Activated naive CD8-positive, alpha-beta T cell (primary cell): ENCODE measurements at regions not wholly inside any gene's neighbourhood (a gene's known extent, or its start where the extent isn't known, plus 50 kb on each side); places are given as distances from the start of the nearest gene placed in this dataset.
"Not testable (repeated sequence)": the region's sequence is repeated elsewhere in the genome, so short reads cannot be mapped to it uniquely, and the experiment has no call there.

Experiments used
- H3K27ac Mint-ChIP-seq: one replicate; pipeline ENCODE4 v1.8.0; 2021; ENCODE audit warnings: mixed read lengths
- H3K27me3 Mint-ChIP-seq: one replicate; pipeline ENCODE4 v1.8.0; 2021; ENCODE audit warnings: mixed read lengths
- H3K36me3 Mint-ChIP-seq: one replicate; pipeline ENCODE4 v1.8.0; 2021; ENCODE audit warnings: mixed read lengths
- H3K4me1 Mint-ChIP-seq: one replicate; pipeline ENCODE4 v1.8.0; 2021; ENCODE audit warnings: low read depth, mixed read lengths
- H3K4me3 Mint-ChIP-seq: one replicate; pipeline ENCODE4 v1.8.0; 2021; ENCODE audit warnings: mild to moderate bottlenecking, mixed read lengths
- H3K9me3 Mint-ChIP-seq: one replicate; pipeline ENCODE4 v1.8.0; 2021; ENCODE audit warnings: low read depth, mixed read lengths

DNA sequence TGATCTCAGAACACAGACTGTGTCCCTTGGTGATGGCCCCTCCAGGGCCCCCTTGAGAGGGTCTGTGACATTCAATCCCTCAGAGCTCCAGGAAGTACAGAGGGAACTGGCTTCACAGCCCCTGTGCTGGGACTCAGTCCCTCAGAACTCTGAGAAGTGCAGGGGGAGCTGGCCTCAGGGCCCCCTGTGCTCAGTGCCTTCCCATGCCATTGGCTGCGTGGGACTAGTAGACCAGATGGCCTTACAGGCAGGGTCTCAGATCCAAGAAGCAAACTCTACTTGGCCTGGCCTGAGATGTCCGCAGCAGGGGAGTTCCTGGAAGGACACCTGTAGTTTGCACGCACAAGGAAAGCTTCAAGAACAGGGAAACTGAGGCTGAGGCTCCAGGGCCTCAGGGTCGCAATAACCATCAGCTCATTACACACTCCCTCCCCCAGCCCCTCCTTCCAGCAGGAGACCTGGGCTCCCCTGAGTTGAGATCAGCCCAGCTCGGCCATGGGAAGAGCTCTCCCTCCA, 138.4 kb downstream of the BRD1 start:
- Mint-ChIP-seq H3K27ac (no peak overlapping the region), H3K4me3 (no peak overlapping the region), H3K4me1 (peaks cover 9% of the 10 kb centered on the region), H3K27me3 (no peaks in the 10 kb centered on the region), H3K9me3 (no peaks in the 10 kb centered on the region), H3K36me3 (no peaks in the 10 kb centered on the region)

DNA sequence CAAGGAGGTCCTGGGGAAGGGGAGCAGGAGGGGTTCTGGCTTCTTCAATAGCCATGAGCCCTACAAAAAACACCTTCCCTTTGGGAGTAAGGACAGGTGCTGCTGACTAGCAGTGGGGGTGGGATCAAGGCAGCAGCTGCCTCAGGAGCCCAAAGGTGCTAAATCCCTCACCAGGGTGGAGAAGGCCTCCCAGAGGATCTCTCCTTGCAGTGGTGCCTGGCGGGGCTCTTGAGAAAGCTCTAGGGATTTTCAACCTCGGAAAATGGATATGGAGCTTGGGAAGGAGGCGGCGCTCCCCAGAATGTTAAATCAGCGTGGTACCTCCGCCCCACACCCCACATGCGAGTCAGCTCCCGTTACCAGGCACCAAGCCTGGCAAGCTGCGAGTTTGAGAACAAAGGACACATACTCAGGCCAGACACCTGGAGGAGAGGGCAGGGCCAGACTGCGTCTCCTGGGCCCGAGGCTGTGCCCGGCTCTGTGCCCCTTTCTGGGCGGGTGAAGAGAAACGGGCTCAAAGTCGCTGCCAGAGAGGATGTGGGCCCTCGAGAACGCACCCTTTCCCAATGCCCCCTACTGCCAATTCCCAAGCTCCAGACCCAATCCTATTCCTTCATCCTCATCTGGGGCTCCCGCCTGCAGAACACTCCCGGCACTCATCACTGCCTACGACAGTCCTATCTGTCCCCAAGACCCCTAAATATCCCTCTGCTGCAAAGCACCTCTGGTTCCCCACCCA, 139.0 kb downstream of the BRD1 start:
- Mint-ChIP-seq H3K36me3 (no peaks in the 10 kb centered on the region), H3K4me3 (no peak overlapping the region), H3K9me3 (no peaks in the 10 kb centered on the region), H3K4me1 (peaks cover 9% of the 10 kb centered on the region), H3K27me3 (no peaks in the 10 kb centered on the region), H3K27ac (no peak overlapping the region)

DNA sequence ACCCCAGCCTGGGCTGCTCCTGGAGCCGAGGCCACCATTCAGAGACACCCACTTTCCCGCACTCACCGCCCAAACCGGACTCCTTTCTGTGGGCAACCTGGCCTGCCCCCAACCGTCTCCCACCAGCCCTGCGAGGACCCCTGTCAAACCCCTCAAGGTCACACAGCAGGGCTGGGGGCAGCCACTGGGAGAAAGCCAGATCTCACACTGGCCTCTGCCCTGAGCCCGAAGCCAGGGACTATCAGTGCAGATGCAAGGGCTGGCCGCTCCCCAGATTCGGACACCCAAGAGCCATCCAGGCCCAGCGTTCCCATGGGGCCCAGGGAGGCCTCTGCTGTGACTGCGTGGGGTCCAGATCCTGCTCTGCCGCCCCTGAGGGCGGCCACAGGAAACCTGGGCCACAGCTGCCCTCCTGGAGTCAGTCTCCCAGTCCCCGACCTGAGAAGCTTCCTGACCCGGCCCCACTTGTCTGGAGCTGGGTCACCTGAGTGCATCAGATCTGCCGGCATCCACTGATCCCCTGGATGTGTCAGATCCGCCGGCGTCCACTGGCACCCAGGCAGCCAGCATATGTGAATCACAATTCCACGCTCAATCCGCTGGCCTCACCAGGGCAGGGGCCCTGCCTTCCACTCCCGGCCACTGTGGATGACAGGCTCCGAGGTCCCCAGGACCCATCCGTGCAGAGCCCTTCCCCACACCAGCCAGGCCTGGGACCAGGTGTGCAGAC, 139.7 kb downstream of the BRD1 start:
- Mint-ChIP-seq H3K4me1 (peaks cover 5% of the 10 kb centered on the region), H3K36me3 (no peaks in the 10 kb centered on the region), H3K9me3 (no peaks in the 10 kb centered on the region), H3K4me3 (no peak overlapping the region), H3K27me3 (no peaks in the 10 kb centered on the region), H3K27ac (no peak overlapping the region)

DNA sequence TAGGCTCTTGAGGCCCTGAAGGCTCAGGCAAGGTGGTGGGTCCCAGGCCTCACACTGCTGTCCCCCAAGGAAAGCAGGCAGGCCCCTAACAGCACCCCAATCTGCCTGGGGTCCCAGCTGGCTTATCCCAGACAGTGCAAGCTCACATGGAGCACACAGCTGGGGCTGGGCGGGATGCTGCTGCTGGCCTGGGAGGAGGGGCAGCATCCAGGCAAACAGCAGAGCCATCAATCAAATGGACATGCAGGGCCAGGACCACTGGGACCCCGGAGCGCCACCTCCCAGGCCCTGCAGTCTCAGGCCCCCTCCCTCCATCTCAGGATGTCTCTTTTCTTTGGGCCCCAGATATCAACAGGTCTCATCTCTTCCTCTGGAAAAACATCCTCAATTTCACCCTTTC, 140.3 kb downstream of the BRD1 start:
- peaks cover 4% of the 10 kb centered on the region for H3K4me1 Mint-ChIP-seq
- H3K9me3 Mint-ChIP-seq, result no peaks in the 10 kb centered on the region
- no peak overlapping the region for H3K27ac Mint-ChIP-seq
- no peaks in the 10 kb centered on the region for H3K36me3 Mint-ChIP-seq
- no peaks in the 10 kb centered on the region for H3K27me3 Mint-ChIP-seq
- H3K4me3 Mint-ChIP-seq, result no peak overlapping the region

DNA sequence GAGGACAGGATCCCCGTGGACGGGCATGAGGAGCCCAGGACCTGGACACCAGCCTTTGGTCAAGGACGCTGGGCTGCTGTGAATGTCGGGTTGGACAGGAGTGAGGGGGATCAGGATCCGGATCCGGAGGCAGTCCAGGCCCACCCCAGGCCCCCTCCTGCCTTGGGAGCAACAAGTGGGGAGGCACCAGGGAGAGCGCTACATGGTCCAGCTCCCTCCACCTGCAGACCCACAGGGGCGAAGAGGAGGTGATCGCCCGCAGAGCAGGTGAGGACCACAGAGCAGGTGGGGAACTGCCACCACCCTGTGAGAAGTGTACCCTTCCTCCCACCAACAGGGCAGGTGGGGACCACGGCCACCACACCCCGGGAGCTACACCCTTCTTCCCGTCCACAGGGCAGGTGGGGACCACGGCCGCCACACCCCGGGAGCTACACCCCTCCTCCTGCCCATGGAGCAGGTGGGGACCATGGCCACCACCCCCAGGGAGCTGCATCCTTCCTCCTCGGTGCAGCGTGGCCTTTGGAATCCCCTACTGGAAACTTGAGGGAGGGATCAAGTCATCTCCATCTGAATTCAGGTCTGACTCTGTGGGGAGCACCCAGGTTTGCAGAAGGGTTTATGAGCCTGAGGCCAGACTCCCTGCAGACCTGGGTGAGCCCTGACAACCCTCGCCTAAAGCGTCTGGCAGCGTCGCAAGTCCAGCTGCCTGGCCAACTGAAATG, 141.0 kb downstream of the BRD1 start:
- Mint-ChIP-seq H3K27ac (no peak overlapping the region), H3K36me3 (no peaks in the 10 kb centered on the region), H3K9me3 (no peaks in the 10 kb centered on the region), H3K4me1 (peaks cover 2% of the 10 kb centered on the region), H3K4me3 (no peak overlapping the region), H3K27me3 (no peaks in the 10 kb centered on the region)

DNA sequence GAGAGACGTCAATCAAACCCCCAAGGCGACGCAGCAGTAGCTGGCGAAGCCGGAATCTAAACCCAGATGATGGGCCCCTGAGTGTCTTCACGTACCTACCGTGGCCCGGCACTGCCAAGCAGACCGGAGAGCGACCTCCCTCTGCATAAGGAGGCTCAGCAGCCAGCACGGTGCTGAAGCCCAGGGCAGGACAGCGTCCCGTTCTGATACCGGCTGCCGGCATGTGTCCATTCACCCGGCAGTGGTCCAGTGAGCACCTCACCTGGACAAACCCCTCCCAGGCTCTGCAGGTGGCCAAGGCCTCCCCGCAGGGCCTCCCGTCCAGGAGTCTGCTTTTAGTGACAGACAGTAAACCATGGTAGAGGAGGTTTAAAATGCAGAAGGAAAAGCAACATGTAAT, 142.0 kb downstream of the BRD1 start:
- Mint-ChIP-seq H3K4me3 (no peak overlapping the region), H3K4me1 (no peaks in the 10 kb centered on the region), H3K36me3 (no peaks in the 10 kb centered on the region), H3K27ac (no peak overlapping the region), H3K27me3 (no peaks in the 10 kb centered on the region), H3K9me3 (no peaks in the 10 kb centered on the region)

DNA sequence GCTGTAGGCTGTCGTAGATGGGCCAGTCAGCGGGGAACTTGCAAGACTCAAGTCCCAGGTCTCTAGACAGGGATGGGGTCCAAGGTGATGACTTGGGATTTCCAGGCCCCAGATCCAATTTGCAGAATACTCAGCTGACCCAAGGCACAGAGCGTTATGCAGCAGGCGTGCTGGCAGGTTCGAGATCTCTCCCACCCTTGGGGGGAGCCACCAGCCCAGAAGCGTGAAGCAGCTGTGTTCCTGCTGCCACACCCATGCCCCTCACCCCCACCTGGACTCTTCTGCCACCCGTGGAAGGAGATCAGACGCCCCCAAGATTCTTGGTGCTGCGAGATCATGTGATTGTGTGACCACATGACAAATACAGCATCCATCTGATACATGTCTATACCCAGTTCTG, 142.6 kb downstream of the BRD1 start:
- H3K27me3 Mint-ChIP-seq, result no peaks in the 10 kb centered on the region
- H3K4me3 Mint-ChIP-seq, result no peak overlapping the region
- H3K9me3 Mint-ChIP-seq, result no peaks in the 10 kb centered on the region
- H3K36me3 Mint-ChIP-seq, result no peaks in the 10 kb centered on the region
- no peaks in the 10 kb centered on the region for H3K4me1 Mint-ChIP-seq
- H3K27ac Mint-ChIP-seq, result no peak overlapping the region

DNA sequence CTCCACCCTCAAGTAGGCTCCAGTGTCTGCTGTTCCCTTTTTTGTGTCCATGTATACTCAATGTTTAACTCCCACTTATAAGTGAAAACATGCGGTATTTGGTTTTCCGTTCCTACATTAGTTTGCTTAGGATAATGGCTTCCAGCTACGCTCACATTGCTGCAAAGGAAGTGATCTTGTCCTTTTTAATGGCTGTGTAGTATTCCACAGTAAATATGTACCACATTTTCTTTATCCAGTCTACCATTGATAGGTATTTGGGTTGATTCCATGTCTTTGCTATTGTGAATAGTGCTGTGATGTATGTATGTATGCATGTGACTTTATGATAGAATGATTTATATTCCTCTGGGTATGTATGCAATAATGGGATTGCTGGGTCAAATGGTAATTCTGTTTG, 144.6 kb downstream of the BRD1 start:
- no peaks in the 10 kb centered on the region for H3K36me3 Mint-ChIP-seq
- no peaks in the 10 kb centered on the region for H3K9me3 Mint-ChIP-seq
- H3K4me3 Mint-ChIP-seq, result no peak overlapping the region
- no peaks in the 10 kb centered on the region for H3K27me3 Mint-ChIP-seq
- H3K27ac Mint-ChIP-seq, result no peak overlapping the region
- H3K4me1 Mint-ChIP-seq, result peaks cover 11% of the 10 kb centered on the region

DNA sequence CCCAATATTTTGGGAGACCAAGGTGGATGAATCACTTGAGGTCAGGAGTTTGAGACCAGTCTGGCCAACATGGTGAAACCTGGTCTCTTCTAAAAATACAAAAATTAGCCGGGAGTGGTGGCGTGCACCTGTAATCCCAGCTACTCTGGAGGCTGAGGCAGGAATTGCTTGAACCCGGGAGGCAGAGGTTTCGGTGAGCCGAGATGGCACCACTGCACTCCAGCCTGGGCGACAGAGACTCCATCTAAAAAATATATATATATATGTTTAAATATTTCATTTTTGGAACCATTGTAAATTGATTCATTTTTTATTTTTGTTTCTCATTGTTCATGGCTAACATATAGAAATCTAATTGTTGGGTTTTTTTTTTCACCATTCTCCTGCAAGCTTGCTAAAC, 146.9 kb downstream of the BRD1 start:
- H3K27me3 Mint-ChIP-seq, H3K4me3 Mint-ChIP-seq, H3K27ac Mint-ChIP-seq, H3K9me3 Mint-ChIP-seq, H3K36me3 Mint-ChIP-seq: not testable (repeated sequence)
- H3K4me1 Mint-ChIP-seq, result peaks cover 11% of the 10 kb centered on the region

DNA sequence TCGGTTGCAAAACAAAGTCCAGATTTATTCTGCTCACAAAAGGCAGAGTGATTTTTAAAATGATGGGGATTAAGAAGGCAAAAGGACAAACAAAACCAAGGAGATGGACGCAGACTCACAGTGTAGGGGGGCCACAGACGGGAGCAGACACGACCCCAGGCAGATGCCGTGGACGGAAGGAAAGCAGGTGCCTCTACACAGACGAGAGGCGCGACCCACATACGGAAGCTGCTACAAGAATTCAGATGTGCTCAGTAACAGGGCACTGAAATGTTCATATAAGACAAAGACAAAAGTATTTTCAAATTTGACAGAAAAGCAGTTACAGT, 148.9 kb downstream of the BRD1 start:
- Mint-ChIP-seq H3K36me3 (no peaks in the 10 kb centered on the region), H3K9me3 (no peaks in the 10 kb centered on the region), H3K4me3 (peak overlapping the region; percentile 57), H3K27ac (no peak overlapping the region), H3K4me1 (peaks cover 11% of the 10 kb centered on the region), H3K27me3 (no peaks in the 10 kb centered on the region)

DNA sequence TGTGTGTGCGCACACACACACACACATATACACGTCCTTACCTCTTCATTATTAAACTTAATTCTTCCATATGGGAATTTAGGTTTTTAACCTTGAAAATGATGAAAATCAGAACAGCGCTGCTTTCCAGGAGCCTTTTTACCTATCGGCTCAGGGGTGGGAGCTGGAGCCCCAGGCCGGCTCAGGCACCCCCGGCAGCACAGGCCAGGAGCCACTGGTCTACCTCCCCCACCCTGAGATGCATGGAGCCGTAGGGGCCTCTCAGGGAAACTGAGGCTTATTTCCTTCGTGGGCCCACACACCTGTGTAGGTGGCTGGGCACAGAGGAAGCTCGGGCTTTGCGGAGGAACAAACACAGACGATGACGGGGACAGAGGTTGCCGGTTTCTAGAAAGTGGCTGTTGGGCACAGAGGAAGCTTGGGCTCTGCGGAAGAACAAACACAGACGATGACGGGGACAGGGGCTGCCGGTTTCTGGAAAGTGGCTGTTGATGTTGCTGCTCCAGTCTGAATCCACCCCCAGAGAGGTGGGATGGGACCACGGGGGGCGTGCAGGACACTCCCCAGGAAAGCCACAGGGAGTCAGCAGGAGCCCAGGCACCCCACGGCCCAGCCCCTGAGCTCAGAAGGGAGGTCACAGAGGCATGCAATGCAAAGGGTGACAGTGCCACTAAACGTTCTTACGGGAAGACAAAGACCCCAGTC, 149.4 kb downstream of the BRD1 start:
- no peaks in the 10 kb centered on the region for H3K27me3 Mint-ChIP-seq
- H3K36me3 Mint-ChIP-seq, result no peaks in the 10 kb centered on the region
- peaks cover 11% of the 10 kb centered on the region for H3K4me1 Mint-ChIP-seq
- peak overlapping the region; percentile 57 for H3K4me3 Mint-ChIP-seq
- H3K9me3 Mint-ChIP-seq, result no peaks in the 10 kb centered on the region
- H3K27ac Mint-ChIP-seq, result no peak overlapping the region

DNA sequence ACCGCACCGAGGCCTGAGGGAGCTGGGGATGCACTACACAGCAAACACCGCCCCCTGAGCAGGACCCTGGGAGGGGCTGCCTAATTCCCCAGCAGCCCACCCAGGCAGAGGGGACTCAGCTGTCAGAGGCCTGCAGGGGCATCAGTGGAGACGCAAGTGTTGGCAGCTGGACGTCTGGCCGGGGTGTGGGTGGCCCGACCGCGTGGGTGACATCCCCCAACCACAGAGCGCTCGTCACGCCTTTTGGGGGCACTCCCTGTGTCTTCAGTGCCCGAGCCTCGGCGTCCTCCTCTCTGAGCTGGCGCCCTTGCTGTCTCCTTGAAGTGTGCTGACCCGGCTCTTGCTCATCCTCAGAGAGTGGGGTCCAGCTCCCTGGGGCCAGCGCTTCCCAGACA, 150.2 kb downstream of the BRD1 start:
- H3K36me3 Mint-ChIP-seq, result no peaks in the 10 kb centered on the region

DNA sequence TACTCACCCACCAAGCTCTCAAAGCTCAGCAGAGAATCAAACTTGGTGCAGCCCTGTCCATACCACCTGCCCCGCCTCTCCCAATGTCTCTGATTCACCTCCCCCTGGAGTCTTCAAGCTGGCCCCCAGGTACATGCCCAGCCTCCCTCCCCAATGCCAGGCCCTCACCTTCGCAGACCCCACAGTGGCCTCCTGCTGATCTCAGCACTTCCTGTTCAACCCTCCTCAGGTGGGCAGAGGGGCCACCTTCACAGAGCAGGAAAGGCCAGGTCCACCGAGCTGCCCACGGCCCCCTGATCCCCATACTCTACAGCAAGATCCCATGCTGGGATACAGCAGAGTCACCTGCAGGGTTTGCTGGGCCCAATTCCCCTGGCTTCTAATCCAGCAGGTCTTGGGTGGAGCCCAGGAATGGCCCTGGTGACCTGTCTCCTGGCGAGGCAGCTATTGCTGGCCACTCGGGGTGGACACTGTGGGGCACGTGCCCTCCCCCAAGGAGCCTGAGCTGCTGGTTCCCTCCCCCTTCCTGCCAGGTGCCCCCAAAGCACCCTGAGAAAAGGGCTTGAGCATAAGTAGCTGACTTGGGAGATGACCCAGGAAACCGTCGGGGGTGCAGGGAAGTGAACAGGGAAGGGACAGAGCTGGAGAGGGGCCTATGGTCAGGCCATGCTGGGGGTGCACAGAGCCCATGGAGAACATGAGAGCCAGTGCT, 150.7 kb downstream of the BRD1 start:
- peaks cover 12% of the 10 kb centered on the region for H3K4me1 Mint-ChIP-seq
- H3K36me3 Mint-ChIP-seq, result no peaks in the 10 kb centered on the region
- no peak overlapping the region for H3K27ac Mint-ChIP-seq
- H3K9me3 Mint-ChIP-seq, result no peaks in the 10 kb centered on the region
- H3K27me3 Mint-ChIP-seq, result peaks cover under 1% of the 10 kb centered on the region
- H3K4me3 Mint-ChIP-seq, result no peak overlapping the region

More for the DNA sequence above, 150.2 kb downstream of the BRD1 start:
- Mint-ChIP-seq H3K9me3 (no peaks in the 10 kb centered on the region), H3K4me1 (peaks cover 11% of the 10 kb centered on the region), H3K27ac (no peak overlapping the region), H3K4me3 (no peak overlapping the region), H3K27me3 (no peaks in the 10 kb centered on the region)

DNA sequence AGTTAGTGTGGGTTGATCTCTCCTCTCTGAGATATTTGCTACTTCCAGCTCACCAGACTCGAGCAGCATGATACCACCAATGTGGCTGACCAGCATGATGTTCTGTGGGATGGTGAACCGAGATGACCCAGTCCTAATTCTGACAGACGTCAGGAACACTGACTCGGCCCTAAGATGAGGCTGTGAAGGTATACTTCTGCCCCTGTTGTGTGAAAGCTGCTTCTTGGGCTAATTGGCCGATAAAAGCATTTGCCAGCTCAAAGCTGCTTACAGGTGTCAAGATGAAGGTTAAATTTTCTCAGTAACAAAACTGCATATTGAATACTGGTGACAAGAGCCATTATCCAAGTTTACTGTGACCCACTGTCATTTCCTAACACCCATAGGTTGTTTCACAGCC, 151.4 kb downstream of the BRD1 start:
- peaks cover 19% of the 10 kb centered on the region for H3K4me1 Mint-ChIP-seq
- peaks cover 7% of the 10 kb centered on the region for H3K27me3 Mint-ChIP-seq
- no peak overlapping the region for H3K4me3 Mint-ChIP-seq
- H3K36me3 Mint-ChIP-seq, result no peaks in the 10 kb centered on the region
- no peaks in the 10 kb centered on the region for H3K9me3 Mint-ChIP-seq
- no peak overlapping the region for H3K27ac Mint-ChIP-seq
